ENCODE measurements at regions not wholly inside any gene's neighbourhood (a gene's known extent, or its start where the extent isn't known, plus 50 kb on each side); places are given as distances from the start of the nearest gene placed in this dataset.

DNA sequence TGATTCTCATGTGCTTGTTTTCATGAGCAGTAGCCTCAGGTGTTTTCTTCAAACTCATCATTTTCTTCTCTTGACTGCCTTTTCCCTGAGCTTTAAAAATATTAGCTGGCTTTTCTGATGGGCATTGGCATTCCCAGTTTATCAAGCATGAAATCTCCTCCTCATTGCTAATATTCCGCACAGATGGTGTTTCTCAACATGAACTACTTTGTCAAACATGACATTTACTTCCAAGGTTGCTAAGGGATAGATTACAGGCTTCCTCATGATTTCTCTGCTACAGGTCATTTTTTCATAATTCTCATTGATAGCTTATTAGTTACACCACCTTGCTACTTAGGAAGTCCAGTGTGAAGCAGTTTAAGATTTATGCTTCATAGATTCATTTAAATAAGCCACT is 1116.9 kb upstream of the CNTNAP5 start:
- Mint-ChIP-seq H3K4me3 (no peak overlapping the region), H3K27ac (no peak overlapping the region), H3K4me1 (no peaks in the 10 kb centered on the region), H3K9me3 (peaks cover 0 to 6% of the 10 kb centered on the region in 2 donors), H3K27me3 (no peaks in the 10 kb centered on the region)
- ATAC-seq (no peak), DNase-seq (no peak)

DNA sequence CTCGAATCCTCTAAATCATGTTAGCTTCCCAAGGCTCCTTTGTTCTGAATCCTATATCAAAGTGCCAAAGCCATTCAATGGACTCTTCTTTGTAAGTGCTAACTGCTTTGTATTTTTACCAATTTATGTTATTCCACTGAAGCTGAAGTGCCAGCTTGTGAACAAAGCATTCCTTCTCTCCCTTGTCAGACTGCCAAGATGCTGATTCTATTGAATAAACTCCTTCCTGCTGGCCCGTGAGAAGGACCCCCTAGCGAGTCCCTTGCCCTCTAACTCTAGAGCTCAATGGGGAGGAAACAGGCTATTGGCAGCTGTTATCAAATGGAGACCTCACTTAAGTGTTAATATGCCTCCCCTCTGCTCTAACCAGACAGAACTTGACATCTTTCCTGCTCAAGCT is 1097.9 kb upstream of the CNTNAP5 start:
- H3K4me1 Mint-ChIP-seq = no peaks in the 10 kb centered on the region
- no peak overlapping the region for H3K27ac Mint-ChIP-seq
- ATAC-seq (no peak), DNase-seq (no peak)
- peaks cover 21 to 40% of the 10 kb centered on the region in 2 donors for H3K9me3 Mint-ChIP-seq
- H3K4me3 Mint-ChIP-seq = no peak overlapping the region
- no peaks in the 10 kb centered on the region for H3K27me3 Mint-ChIP-seq

DNA sequence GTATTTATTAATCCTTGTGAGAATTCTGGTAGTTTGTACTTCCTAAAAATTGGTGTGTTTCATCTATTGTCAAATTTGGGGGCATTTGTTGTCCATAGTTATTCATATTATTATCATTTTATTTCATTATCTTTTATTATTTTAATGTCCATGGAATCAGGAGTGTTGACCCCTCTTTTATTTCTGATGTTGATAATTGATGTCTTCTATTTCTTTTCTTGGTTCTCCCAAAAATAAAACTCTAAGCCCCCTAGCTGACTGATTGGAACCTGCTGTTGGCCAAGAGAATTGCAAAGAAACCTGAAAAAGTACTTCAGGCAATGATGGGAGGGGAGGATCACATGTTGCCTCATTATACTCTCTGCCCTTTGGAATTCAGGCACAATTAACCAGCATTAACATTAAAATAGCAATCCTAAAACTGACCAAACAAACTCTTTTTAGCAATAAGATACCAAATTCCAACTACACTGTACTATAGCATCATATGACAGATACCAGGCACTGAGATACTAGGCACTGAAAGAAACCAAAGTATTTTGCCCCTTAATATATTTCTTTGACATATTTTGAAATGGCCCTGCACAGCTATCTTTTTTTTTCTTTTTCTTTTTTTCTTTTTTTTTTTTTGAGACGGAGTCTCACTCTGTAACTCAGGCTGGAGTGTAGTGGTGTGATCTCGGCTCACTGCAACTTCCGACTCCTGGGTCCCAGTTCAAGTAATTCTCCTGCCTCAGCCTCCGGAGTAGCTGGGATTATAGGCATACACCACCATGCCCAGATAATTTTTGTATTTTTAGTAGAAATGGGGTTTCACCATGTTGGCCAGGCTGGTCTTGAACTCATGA is 1097.2 kb upstream of the CNTNAP5 start:
- H3K27ac Mint-ChIP-seq = no peak overlapping the region
- ATAC-seq (no peak), DNase-seq (no peak)
- no peaks in the 10 kb centered on the region for H3K4me1 Mint-ChIP-seq
- no peak overlapping the region for H3K4me3 Mint-ChIP-seq
- no peaks in the 10 kb centered on the region for H3K27me3 Mint-ChIP-seq
- peaks cover 21 to 38% of the 10 kb centered on the region in 2 donors for H3K9me3 Mint-ChIP-seq

DNA sequence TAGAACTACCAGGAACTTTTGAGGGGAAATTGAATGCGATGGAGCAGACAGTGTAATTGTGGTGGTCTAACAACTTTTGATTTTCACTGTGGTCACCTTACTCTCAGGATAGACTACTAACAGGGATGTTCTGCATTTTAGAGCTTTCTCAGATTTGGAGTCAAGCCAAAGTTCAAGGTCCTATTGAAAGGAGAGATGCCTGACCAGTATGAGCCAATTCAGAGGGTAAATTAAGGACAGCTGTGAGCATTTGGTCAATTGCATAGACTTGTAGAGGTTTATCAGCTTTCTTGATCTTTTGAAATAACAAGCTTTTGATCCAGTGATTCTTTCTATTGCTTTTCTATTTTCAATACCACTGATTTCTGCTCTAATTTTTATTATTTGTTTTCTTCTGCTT is 1095.7 kb upstream of the CNTNAP5 start:
- DNase-seq (no peak), ATAC-seq (no peak)
- H3K9me3 Mint-ChIP-seq = peaks cover 21 to 30% of the 10 kb centered on the region in 2 donors
- no peaks in the 10 kb centered on the region for H3K4me1 Mint-ChIP-seq
- no peaks in the 10 kb centered on the region for H3K27me3 Mint-ChIP-seq
- H3K27ac Mint-ChIP-seq = no peak overlapping the region
- no peak overlapping the region for H3K4me3 Mint-ChIP-seq

DNA sequence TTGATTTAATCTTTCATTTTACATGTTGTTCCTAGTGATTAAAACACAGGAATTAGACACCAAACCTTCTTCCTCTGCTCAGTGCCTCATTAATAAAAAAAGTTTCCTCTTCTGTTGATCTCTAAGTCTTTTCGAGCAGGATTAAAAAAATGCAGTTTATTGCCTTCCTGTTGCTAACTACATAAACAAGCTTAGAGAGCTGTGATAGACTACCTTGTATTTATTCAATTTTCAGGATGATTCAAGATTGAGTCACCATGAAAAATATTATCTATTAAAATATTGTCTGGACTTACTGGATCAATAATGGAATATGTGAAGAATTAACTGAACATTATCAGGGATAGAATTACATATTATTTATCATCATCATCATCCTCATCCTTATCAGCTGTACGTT is 1089.6 kb upstream of the CNTNAP5 start:
- DNase-seq (no peak), ATAC-seq (no peak)
- Mint-ChIP-seq H3K27ac (no peak overlapping the region), H3K4me3 (no peak overlapping the region), H3K9me3 (no peaks in the 10 kb centered on the region), H3K4me1 (no peaks in the 10 kb centered on the region), H3K27me3 (no peaks in the 10 kb centered on the region)

DNA sequence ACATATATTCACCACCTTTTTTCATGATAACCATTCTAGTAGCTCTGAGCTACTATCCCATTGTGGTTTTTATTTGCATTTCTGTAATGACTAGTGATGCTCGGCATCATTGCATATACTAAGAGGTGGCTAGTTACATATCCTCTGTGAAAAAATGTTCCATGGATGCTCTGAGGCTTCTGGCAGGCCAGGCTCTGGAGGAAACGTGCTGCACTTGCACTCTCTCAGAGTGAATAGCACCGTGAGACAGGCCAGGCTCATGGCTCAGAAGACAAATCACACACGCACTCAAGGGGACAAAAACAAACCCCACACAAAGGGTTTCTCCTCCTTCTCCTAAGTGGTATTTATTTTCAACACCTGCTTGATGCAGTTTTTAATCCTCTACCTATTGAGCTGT is 1085.3 kb upstream of the CNTNAP5 start:
- H3K4me1 Mint-ChIP-seq = no peaks in the 10 kb centered on the region
- DNase-seq = no peak
- H3K4me3 Mint-ChIP-seq = no peak overlapping the region
- H3K27me3 Mint-ChIP-seq = no peaks in the 10 kb centered on the region
- H3K27ac Mint-ChIP-seq = no peak overlapping the region
- no peak for ATAC-seq
- H3K9me3 Mint-ChIP-seq = peaks cover 0 to 5% of the 10 kb centered on the region in 2 donors

DNA sequence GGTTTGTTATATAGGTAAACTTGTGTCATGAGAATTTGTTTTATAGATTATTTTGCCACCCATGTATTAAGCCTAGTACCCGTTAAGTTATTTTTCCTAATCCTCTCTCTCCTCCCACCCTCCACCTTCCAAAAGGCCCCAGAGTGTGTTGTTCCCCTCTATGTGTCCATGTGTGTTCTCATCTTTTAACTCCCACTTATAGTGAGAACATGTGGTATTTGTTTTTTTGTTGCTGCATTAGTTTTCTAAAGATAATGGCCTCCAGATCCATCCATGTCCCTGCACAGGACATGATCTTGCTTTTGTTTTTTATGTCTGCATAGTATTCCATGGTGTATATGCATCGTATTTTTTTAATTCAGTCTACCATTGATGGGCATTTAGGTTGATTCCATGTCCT is 1075.6 kb upstream of the CNTNAP5 start:
- no peak overlapping the region for H3K27ac Mint-ChIP-seq
- ATAC-seq (no peak), DNase-seq (no peak)
- H3K4me3 Mint-ChIP-seq = no peak overlapping the region
- peaks cover 21 to 28% of the 10 kb centered on the region in 2 donors for H3K9me3 Mint-ChIP-seq
- H3K4me1 Mint-ChIP-seq = no peaks in the 10 kb centered on the region
- no peaks in the 10 kb centered on the region for H3K27me3 Mint-ChIP-seq

DNA sequence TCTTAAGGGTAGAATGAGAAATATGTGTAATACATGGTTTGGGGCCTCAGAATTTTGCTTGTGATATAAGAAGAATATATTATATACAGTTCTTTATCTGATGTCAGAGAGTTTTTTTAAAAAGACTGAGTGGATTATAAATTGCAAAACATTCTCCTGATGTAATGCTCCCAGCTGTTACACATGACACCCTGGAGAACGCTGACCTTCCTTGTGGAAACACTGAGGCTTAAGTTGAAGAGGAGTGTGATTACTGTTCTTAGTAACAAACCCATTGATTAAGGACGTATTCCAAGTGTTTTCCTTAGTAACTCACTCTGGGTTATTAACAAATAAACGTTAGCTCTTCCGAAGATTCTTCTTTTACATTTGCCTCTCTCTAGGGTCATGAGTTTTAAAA is 1069.3 kb upstream of the CNTNAP5 start:
- H3K4me1 Mint-ChIP-seq = no peaks in the 10 kb centered on the region
- no peak overlapping the region for H3K4me3 Mint-ChIP-seq
- no peak overlapping the region for H3K27ac Mint-ChIP-seq
- H3K27me3 Mint-ChIP-seq = no peaks in the 10 kb centered on the region
- no peak for DNase-seq
- ATAC-seq = no peak
- peaks cover 9 to 12% of the 10 kb centered on the region in 2 donors for H3K9me3 Mint-ChIP-seq

DNA sequence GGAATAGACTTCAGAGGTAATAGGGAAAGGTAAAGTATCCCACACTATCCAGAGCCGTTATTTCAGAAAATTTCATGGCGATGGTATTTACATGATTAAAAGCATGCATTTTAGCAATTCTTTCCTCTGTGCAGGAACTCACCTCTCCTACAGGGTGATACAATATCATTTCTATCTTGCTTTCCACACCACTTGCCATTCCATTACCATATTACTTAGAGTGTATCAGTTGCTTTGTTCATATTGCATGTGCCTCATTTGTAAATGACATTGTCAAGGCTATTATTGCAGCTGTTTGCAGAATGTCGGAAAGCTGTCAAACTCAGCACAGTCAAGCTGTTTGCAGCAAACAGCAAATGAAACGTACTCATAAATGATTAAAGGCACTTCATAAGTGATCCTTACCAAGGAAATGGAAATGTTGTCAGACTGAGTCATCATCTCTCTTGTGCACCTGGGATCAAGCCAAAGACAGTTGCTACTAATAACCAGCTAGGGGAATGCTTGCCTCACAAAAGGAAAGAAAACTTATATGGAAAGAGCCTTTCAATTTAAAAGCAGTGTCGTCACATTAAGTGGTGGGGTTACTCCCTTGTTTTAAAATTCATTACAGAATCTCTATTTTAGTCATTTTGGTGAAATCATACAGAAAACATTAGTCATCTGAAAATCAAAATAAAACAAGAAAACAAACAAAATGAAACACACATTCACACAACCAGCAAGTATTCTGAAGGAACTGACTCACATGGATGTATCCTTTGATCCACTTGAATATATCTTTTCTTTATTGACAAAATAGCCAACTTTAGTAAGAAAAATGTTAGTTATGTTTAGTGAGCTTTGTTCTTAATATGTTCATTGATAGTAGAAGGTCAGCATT is 1064.1 kb upstream of the CNTNAP5 start:
- Mint-ChIP-seq H3K4me3 (no peak overlapping the region), H3K27me3 (no peaks in the 10 kb centered on the region), H3K4me1 (no peaks in the 10 kb centered on the region), H3K9me3 (peaks cover 4 to 5% of the 10 kb centered on the region in 2 donors), H3K27ac (no peak overlapping the region)
- ATAC-seq (no peak), DNase-seq (no peak)

DNA sequence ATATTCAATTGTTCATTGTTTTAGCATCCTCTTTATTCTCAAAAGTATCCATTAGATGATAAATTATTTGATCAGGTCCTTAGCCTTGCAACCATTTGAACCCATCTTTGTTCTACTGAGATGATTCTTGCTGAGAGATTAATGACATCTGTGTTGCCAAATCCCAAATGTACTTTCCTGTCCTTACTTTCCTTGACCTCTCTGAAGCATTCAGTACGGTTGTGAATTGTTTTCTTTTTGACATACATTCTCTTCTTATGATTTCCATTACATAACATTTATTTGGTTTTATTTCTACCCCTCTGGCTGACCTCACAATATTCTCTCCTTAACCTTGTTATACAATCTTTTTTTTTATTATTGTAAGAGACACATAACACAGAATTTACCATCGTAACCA is 1058.6 kb upstream of the CNTNAP5 start:
- Mint-ChIP-seq H3K9me3 (peaks cover 6 to 9% of the 10 kb centered on the region in 2 donors), H3K27ac (no peak overlapping the region), H3K4me3 (no peak overlapping the region), H3K27me3 (no peaks in the 10 kb centered on the region), H3K4me1 (no peaks in the 10 kb centered on the region)
- ATAC-seq (no peak), DNase-seq (no peak)

DNA sequence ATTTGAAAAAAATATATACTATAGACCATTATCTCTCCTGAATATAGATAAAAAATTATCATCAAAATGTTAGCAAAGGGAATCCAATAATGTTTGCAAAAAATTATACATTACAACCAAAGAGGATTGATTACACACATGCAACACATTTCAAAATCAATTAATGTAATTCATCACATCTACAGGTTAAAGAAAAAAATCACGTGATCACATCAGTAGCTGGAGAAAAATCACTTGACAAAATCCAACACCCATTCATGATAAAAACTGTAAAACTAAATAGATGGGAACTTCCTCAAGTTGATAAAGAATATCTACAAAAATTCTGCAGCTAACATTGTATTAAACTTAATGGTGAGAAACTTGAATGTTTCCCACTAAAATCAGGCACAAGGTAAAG is 1047.5 kb upstream of the CNTNAP5 start:
- ATAC-seq = no peak
- H3K9me3 Mint-ChIP-seq = peaks cover 5 to 14% of the 10 kb centered on the region in 2 donors
- no peak for DNase-seq
- no peak overlapping the region for H3K4me3 Mint-ChIP-seq
- no peaks in the 10 kb centered on the region for H3K4me1 Mint-ChIP-seq
- H3K27ac Mint-ChIP-seq = no peak overlapping the region
- H3K27me3 Mint-ChIP-seq = no peaks in the 10 kb centered on the region

DNA sequence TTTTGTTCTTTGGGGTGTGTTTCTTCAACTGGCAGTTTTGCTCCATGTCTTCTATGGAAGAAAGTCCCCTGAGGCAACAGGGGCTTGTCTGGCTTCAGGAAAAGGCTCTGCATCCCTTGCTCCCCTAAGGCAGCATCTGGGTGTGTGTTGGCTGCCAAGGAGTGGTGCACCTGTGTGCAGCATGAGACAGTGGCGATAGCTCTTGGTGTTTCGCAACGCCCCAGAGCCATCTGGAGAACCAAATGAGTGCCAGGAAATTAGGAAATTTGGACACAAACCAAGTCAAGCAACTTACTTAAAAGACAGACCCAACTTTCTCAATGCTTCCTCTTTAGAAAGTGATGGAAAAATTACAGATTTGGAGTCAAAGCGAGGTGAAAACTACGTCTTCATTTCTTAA is 1044.4 kb upstream of the CNTNAP5 start:
- no peaks in the 10 kb centered on the region for H3K4me1 Mint-ChIP-seq
- no peak overlapping the region for H3K27ac Mint-ChIP-seq
- peaks cover 5 to 24% of the 10 kb centered on the region in 2 donors for H3K9me3 Mint-ChIP-seq
- no peaks in the 10 kb centered on the region for H3K27me3 Mint-ChIP-seq
- no peak for ATAC-seq
- no peak overlapping the region for H3K4me3 Mint-ChIP-seq
- no peak for DNase-seq

DNA sequence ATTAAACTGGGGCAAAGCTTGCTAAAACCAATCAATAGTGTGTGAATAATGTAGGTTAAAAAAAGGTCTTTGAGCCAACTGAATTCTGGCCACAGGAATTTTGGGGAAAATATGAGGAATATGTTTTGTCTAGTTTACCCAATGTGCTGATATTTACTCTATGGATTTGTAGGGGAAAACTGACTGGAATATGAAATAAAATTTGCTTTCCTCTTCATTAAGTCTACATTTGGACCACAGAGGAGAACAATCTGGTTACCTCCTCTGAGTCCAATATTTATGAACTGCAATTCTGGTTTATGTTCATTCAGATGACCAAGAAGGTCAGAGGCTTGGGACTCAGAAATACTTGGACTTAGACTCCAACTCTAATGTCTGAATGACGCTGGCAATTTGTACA is 1042.2 kb upstream of the CNTNAP5 start:
- ATAC-seq (no peak), DNase-seq (no peak)
- no peaks in the 10 kb centered on the region for H3K4me1 Mint-ChIP-seq
- H3K4me3 Mint-ChIP-seq = no peak overlapping the region
- H3K9me3 Mint-ChIP-seq = peaks cover 5 to 35% of the 10 kb centered on the region in 2 donors
- no peaks in the 10 kb centered on the region for H3K27me3 Mint-ChIP-seq
- H3K27ac Mint-ChIP-seq = no peak overlapping the region

DNA sequence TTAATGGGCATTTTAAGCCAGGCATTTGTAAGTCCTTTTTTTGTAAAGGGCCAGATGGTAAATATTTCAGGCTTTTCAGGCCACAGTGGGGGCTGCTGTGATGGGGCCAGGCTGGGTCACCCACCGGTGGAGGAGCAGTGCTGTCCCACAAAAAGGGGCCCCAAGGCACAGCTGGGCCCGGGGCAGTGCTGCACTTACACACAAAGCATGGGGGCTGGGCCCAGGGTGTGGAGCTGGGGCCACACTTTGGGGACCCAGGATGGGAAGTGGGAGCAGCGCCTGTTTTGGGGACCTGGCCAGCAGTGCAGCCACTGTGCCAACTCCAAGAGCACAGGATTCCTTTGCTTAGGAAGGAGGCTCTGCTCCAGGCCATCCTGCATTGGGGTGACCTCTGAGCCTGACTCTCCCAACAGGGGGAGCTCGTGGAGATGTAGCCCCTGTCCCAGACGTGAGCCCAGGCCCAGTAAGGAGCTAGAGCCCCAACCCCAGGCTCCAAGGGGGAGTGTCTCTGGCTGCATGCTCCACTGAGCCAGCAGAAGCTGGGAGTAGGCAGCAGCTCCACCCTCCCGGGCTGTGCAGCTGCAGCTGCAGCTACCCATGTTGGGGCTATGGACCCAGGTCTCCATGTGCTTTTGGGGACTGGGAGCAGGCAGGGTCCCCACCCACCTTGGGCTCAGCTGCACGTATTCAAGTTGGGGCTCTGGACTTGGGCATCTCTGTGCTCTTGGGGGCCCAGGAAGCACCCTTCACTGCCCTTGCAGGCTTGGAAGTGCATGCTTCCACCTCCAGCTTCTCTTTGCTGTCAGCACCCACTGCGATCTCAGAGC is 1036.5 kb upstream of the CNTNAP5 start:
- Mint-ChIP-seq H3K9me3 (peaks cover 6 to 29% of the 10 kb centered on the region in 2 donors), H3K4me3 (no peak overlapping the region), H3K27me3 (no peaks in the 10 kb centered on the region), H3K27ac (peak overlapping the region in 1 of 2 donors; percentile 27), H3K4me1 (no peaks in the 10 kb centered on the region)
- DNase-seq = no peak
- ATAC-seq = no peak

DNA sequence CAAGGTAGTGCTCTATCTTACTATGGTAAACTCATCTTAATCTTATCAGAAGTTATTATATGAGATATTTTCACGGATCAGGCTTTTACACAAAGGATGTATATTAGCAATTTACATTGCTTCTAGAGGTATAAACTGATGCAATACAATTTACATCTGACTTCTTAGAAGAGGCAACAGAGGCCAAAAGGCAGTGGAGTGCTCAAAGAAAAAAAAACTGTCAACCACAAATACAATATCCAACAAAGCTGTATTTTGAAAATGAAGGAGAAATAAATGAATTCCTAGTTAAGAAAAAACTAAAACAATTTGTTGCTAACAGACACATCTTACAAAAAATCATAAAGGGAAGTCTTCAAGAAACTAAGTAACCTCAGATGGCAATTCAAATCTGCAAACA is 1031.5 kb upstream of the CNTNAP5 start:
- peaks cover 6 to 14% of the 10 kb centered on the region in 2 donors for H3K9me3 Mint-ChIP-seq
- no peak overlapping the region for H3K4me3 Mint-ChIP-seq
- H3K4me1 Mint-ChIP-seq = no peaks in the 10 kb centered on the region

More for the DNA sequence above, 1031.5 kb upstream of the CNTNAP5 start:
- ATAC-seq (no peak), DNase-seq (no peak)
- no peak overlapping the region for H3K27ac Mint-ChIP-seq
- H3K27me3 Mint-ChIP-seq = no peaks in the 10 kb centered on the region

Measured in stimulated activated naive CD8-positive, alpha-beta T cell treated with anti-CD3 and anti-CD28 coated beads, Interleukin-15, amount 100 ng/mL, for 72 hours (primary cell).